Suprapubic skin (tissue), 4 donors: ENCODE measurements at regions not wholly inside any gene's neighbourhood (a gene's known extent, or its start where the extent isn't known, plus 50 kb on each side); places are given as distances from the start of the nearest gene placed in this dataset.
"Not testable (repeated sequence)": the region's sequence is repeated elsewhere in the genome, so short reads cannot be mapped to it uniquely, and the experiment has no call there.

Experiments used
- DNase-seq, 2 donors: peaks; one replicate each; pipeline ENCODE4 v3.0.0-alpha.2; 2019; ENCODE audit warnings: low spot score in 2 of 2
- H3K27ac ChIP-seq: fragments of 200-600 bp; sonication (generic); one replicate; pipeline ENCODE4 v1.5.1; 2019
- H3K27me3 ChIP-seq: fragments of 200-600 bp; sonication (generic); one replicate; pipeline ENCODE4 v1.5.1; 2019
- H3K36me3 ChIP-seq: fragments of 200-600 bp; sonication (generic); one replicate; pipeline ENCODE4 v1.5.1; 2019
- H3K4me1 ChIP-seq: fragments of 200-600 bp; sonication (generic); one replicate; pipeline ENCODE4 v1.5.1; 2019
- H3K4me3 ChIP-seq: fragments of 200-600 bp; sonication (generic); one replicate; pipeline ENCODE4 v1.5.1; 2019; ENCODE audit warnings: mild to moderate bottlenecking
- H3K9me3 ChIP-seq: fragments of 200-600 bp; sonication (generic); one replicate; pipeline ENCODE4 v1.5.1; 2019
- CTCF ChIP-seq, 2 donors: fragments of 200-600 bp in 1 of 2; fragments of 450-650 bp in 1 of 2; sonication (generic) in 1 of 2; IDR thresholded peaks; one replicate each; pipeline ENCODE4 v1.5.1; 2016 to 2019; ENCODE audit warnings: antibody characterized with exemption in 2 of 2, mild to moderate bottlenecking in 1 of 2, moderate library complexity in 1 of 2
- EP300 ChIP-seq: sonication (generic); formaldehyde crosslinking; IDR thresholded peaks from one replicate; pipeline ENCODE4 v1.6.1; 2017; ENCODE audit warnings: antibody characterized with exemption
- POLR2A ChIP-seq, 2 donors: fragments of 450-650 bp; IDR thresholded peaks; one replicate each; pipeline ENCODE4 v1.6.1; 2017; ENCODE audit warnings: antibody characterized with exemption in 2 of 2, mild to moderate bottlenecking in 2 of 2, moderate library complexity in 2 of 2
- POLR2AphosphoS5 ChIP-seq, 3 donors: sonication (generic); formaldehyde crosslinking; IDR thresholded peaks; one replicate each; pipeline ENCODE4 v1.6.1; 2017; ENCODE audit warnings: antibody characterized with exemption in 3 of 3
- WGBS: methylation state at CpG from one replicate; pipeline ENCODE4 v1.1.5; 2018; 5-methylcytosine and 5-hydroxymethylcytosine counted together

- Histone ChIP-seq H3K27me3 (no peaks in the 10 kb centered on the region), H3K36me3 (no peaks in the 10 kb centered on the region), H3K4me3 (no peak overlapping the region), H3K27ac (no peak overlapping the region), H3K9me3 (no peaks in the 10 kb centered on the region), H3K4me1 (no peaks in the 10 kb centered on the region)
- WGBS, result 56% methylated on average over 2 of the region's 2 CpGs
- TF ChIP-seq POLR2AphosphoS5 (IDR thresholded peaks at IDR 0.05) (no peak), CTCF (IDR thresholded peaks at IDR 0.05) (no peak), EP300 (no peak), POLR2A (IDR thresholded peaks at IDR 0.05) (no peak)
- no peak for DNase-seq
Observed at GRCh38 chr5:103693517-103693916, 130.9 kb upstream of the NUDT12 start.

GRCh38 chr5:103690676-103691075 lies 128.1 kb upstream of the NUDT12 start:
- Histone ChIP-seq H3K27ac (no peak overlapping the region), H3K27me3 (no peaks in the 10 kb centered on the region), H3K9me3 (no peaks in the 10 kb centered on the region), H3K36me3 (no peaks in the 10 kb centered on the region), H3K4me1 (no peaks in the 10 kb centered on the region), H3K4me3 (no peak overlapping the region)
- no peak for TF ChIP-seq POLR2AphosphoS5 (IDR thresholded peaks at IDR 0.05)
- no peak for TF ChIP-seq POLR2A (IDR thresholded peaks at IDR 0.05)
- DNase-seq, result no peak
- WGBS, result 60% methylated on average over 1 of the region's 1 CpG

- 38% methylated on average over 3 of the region's 3 CpGs for WGBS
- H3K4me1 ChIP-seq, result no peaks in the 10 kb centered on the region
- TF ChIP-seq EP300, result no peak
- no peak for TF ChIP-seq POLR2A (IDR thresholded peaks at IDR 0.05)
- TF ChIP-seq POLR2AphosphoS5 (IDR thresholded peaks at IDR 0.05), result no peak
- TF ChIP-seq CTCF (IDR thresholded peaks at IDR 0.05), result no peak
- no peaks in the 10 kb centered on the region for H3K36me3 ChIP-seq
- no peak overlapping the region for H3K27ac ChIP-seq
- no peak for DNase-seq
- H3K9me3 ChIP-seq, result no peaks in the 10 kb centered on the region
- no peak overlapping the region for H3K4me3 ChIP-seq
- H3K27me3 ChIP-seq, result no peaks in the 10 kb centered on the region
Observed at GRCh38 chr5:103679873-103680272, 117.3 kb upstream of the NUDT12 start.

- H3K9me3 ChIP-seq, H3K27ac ChIP-seq, H3K4me3 ChIP-seq, H3K27me3 ChIP-seq, H3K36me3 ChIP-seq, DNase-seq, H3K4me1 ChIP-seq: not testable (repeated sequence)
- 72% methylated on average over 5 of the region's 5 CpGs for WGBS
Observed at GRCh38 chr5:103676198-103676597, 113.6 kb upstream of the NUDT12 start.

GRCh38 chr5:103674739-103675138 lies 112.2 kb upstream of the NUDT12 start:
- no peak for DNase-seq
- Histone ChIP-seq H3K36me3 (no peaks in the 10 kb centered on the region), H3K27me3 (no peaks in the 10 kb centered on the region), H3K27ac (no peak overlapping the region), H3K4me1 (no peaks in the 10 kb centered on the region), H3K4me3 (no peak overlapping the region), H3K9me3 (no peaks in the 10 kb centered on the region)
- TF ChIP-seq POLR2AphosphoS5 (IDR thresholded peaks at IDR 0.05) (no peak), CTCF (IDR thresholded peaks at IDR 0.05) (no peak), POLR2A (IDR thresholded peaks at IDR 0.05) (no peak), EP300 (no peak)
- 69% methylated on average over 3 of the region's 3 CpGs for WGBS

GRCh38 chr5:103674251-103674650 lies 111.7 kb upstream of the NUDT12 start:
- H3K9me3 ChIP-seq, result no peaks in the 10 kb centered on the region
- no peaks in the 10 kb centered on the region for H3K27me3 ChIP-seq
- WGBS, result 59% methylated on average over 1 of the region's 1 CpG
- no peaks in the 10 kb centered on the region for H3K4me1 ChIP-seq
- DNase-seq, result no peak
- H3K4me3 ChIP-seq, result no peak overlapping the region
- no peaks in the 10 kb centered on the region for H3K36me3 ChIP-seq
- no peak overlapping the region for H3K27ac ChIP-seq
- TF ChIP-seq POLR2A (IDR thresholded peaks at IDR 0.05), result no peak
- no peak for TF ChIP-seq CTCF (IDR thresholded peaks at IDR 0.05)
- TF ChIP-seq POLR2AphosphoS5 (IDR thresholded peaks at IDR 0.05), result no peak
- TF ChIP-seq EP300, result no peak
